H9 (cell line): ENCODE measurements at regions not wholly inside any gene's neighbourhood (a gene's known extent, or its start where the extent isn't known, plus 50 kb on each side); places are given as distances from the start of the nearest gene placed in this dataset.

Source experiments
- DNase-seq: peaks from one replicate; pipeline ENCODE4 v3.0.0-alpha.2; 2017
- H2AFZ ChIP-seq: one replicate; pipeline ENCODE4 v1.6.1; 2013; ENCODE audit warnings: mild to moderate bottlenecking, low read length, control low read depth, moderate library complexity
- H2AK5ac ChIP-seq: 2 replicates; pipeline ENCODE4 v1.6.1; 2013; ENCODE audit warnings: low read length, control low read depth, mixed read lengths; ENCODE audit not compliant: insufficient read length
- H2BK120ac ChIP-seq: one replicate; pipeline ENCODE4 v1.6.1; 2013; ENCODE audit warnings: low read depth, mild to moderate bottlenecking, low read length, control low read depth, inconsistent platforms; ENCODE audit not compliant: poor library complexity, severe bottlenecking
- H2BK12ac ChIP-seq: 2 replicates; pipeline ENCODE4 v1.6.1; 2013; ENCODE audit warnings: low read length, control low read depth, mixed read lengths, low read depth; ENCODE audit not compliant: insufficient read length
- H2BK15ac ChIP-seq: 2 replicates; pipeline ENCODE4 v1.6.1; 2013; ENCODE audit warnings: low read depth, low read length, control low read depth
- H2BK20ac ChIP-seq: one replicate; pipeline ENCODE4 v1.6.1; 2013; ENCODE audit warnings: low read depth, mild to moderate bottlenecking, low read length, control low read depth, inconsistent platforms; ENCODE audit not compliant: poor library complexity, severe bottlenecking
- H2BK5ac ChIP-seq: 2 replicates; pipeline ENCODE4 v1.6.1; 2013; ENCODE audit warnings: low read length, control low read depth, mixed read lengths; ENCODE audit not compliant: insufficient read length
- H3K14ac ChIP-seq: 2 replicates; pipeline ENCODE4 v1.6.1; 2013; ENCODE audit warnings: low read length, control low read depth; ENCODE audit not compliant: insufficient read depth
- H3K18ac ChIP-seq: 2 replicates; pipeline ENCODE4 v1.6.1; 2013; ENCODE audit warnings: low read depth, mild to moderate bottlenecking, mixed read lengths, low read length, control low read depth; ENCODE audit not compliant: insufficient read length
- H3K23ac ChIP-seq: 2 replicates; pipeline ENCODE4 v1.6.1; 2013; ENCODE audit warnings: low read length, control low read depth, mixed read lengths, low read depth; ENCODE audit not compliant: insufficient read length
- H3K23me2 ChIP-seq: 2 replicates; pipeline ENCODE4 v1.6.1; 2013; ENCODE audit warnings: low read depth, mild to moderate bottlenecking, mixed read lengths, low read length, control low read depth; ENCODE audit not compliant: insufficient read length, poor library complexity, severe bottlenecking
- H3K27ac ChIP-seq: 2 replicates; pipeline ENCODE4 v1.5.1; 2013; ENCODE audit warnings: low read length, control low read depth, mixed read lengths, low read depth; ENCODE audit not compliant: insufficient read length
- H3K27me3 ChIP-seq: 2 replicates; pipeline ENCODE4 v1.6.1; 2013; ENCODE audit warnings: low read length, control low read depth, inconsistent platforms; ENCODE audit not compliant: insufficient read depth
- H3K4ac ChIP-seq: 2 replicates; pipeline ENCODE4 v1.6.1; 2013; ENCODE audit warnings: low read depth, mild to moderate bottlenecking, control low read depth, inconsistent platforms, low read length, moderate library complexity
- H3K4me1 ChIP-seq: 2 replicates; pipeline ENCODE4 v1.6.1; 2013; ENCODE audit warnings: low read length, control low read depth, inconsistent platforms; ENCODE audit not compliant: insufficient read depth
- H3K4me2 ChIP-seq: 2 replicates; pipeline ENCODE4 v1.6.1; 2013; ENCODE audit warnings: low read length, control low read depth, mixed read lengths; ENCODE audit not compliant: insufficient read length, insufficient read depth
- H3K56ac ChIP-seq: 2 replicates; pipeline ENCODE4 v1.6.1; 2013; ENCODE audit warnings: low read depth, mild to moderate bottlenecking, mixed read lengths, low read length, control low read depth; ENCODE audit not compliant: insufficient read length
- H3K79me1 ChIP-seq: 2 replicates; pipeline ENCODE4 v1.6.1; 2013; ENCODE audit warnings: low read depth, mild to moderate bottlenecking, moderate library complexity, low read length, control low read depth, inconsistent platforms; ENCODE audit not compliant: insufficient read depth, poor library complexity, severe bottlenecking
- H3K79me2 ChIP-seq: 2 replicates; pipeline ENCODE4 v1.6.1; 2013; ENCODE audit warnings: low read length, control low read depth, inconsistent platforms; ENCODE audit not compliant: insufficient read depth
- H3K9ac ChIP-seq: 2 replicates; pipeline ENCODE4 v1.6.1; 2013; ENCODE audit warnings: low read length, control low read depth, mixed read lengths; ENCODE audit not compliant: insufficient read length; ENCODE audit errors: extremely low read depth
- H3K9me3 ChIP-seq: one replicate; pipeline ENCODE4 v1.6.1; 2013; ENCODE audit warnings: low read depth, low read length, inconsistent platforms; ENCODE audit not compliant: control insufficient read depth
- H3T11ph ChIP-seq: one replicate; pipeline ENCODE4 v1.6.1; 2013; ENCODE audit warnings: mild to moderate bottlenecking, low read length, control low read depth, inconsistent platforms
- H4K20me1 ChIP-seq: one replicate; pipeline ENCODE4 v1.6.1; 2013; ENCODE audit not compliant: control insufficient read depth, insufficient read length, insufficient read depth
- H4K5ac ChIP-seq: 2 replicates; pipeline ENCODE4 v1.6.1; 2013; ENCODE audit warnings: low read depth, mild to moderate bottlenecking, mixed read lengths, low read length, control low read depth; ENCODE audit not compliant: insufficient read length
- H4K8ac ChIP-seq: replicated peaks from 2 replicates; pipeline ENCODE4 v1.6.1; 2013; ENCODE audit warnings: low read length, control low read depth, mixed read lengths, low read depth; ENCODE audit not compliant: insufficient read length
- H4K91ac ChIP-seq: 2 replicates; pipeline ENCODE4 v1.6.1; 2013; ENCODE audit warnings: low read depth, mild to moderate bottlenecking, moderate library complexity, mixed read lengths, low read length, control low read depth; ENCODE audit not compliant: insufficient read length
- H3K27ac Mint-ChIP-seq, 3 experiments: 2 replicates in 2 of 3; 3 replicates in 1 of 3; pipeline ENCODE4 v1.8.0; 2020 to 2021; ENCODE audit warnings: mixed read lengths in 3 of 3, mild to moderate bottlenecking in 1 of 3, moderate library complexity in 1 of 3
- H3K27me3 Mint-ChIP-seq: 2 replicates; pipeline ENCODE4 v1.8.0; 2021; ENCODE audit warnings: low read depth, mild to moderate bottlenecking, moderate library complexity, mixed read lengths
- H3K36me3 Mint-ChIP-seq, 3 experiments: 2 replicates in 2 of 3; 3 replicates in 1 of 3; pipeline ENCODE4 v1.8.0; 2020 to 2021; ENCODE audit warnings: low read depth in 3 of 3, mixed read lengths in 3 of 3; ENCODE audit not compliant: insufficient read depth in 1 of 3
- H3K4me1 Mint-ChIP-seq, 2 experiments: 2 replicates each; pipeline ENCODE4 v1.8.0; 2020; ENCODE audit warnings: mixed read lengths in 2 of 2
- H3K4me3 Mint-ChIP-seq, 2 experiments: 2 replicates in 1 of 2; 3 replicates in 1 of 2; pipeline ENCODE4 v1.8.0; 2020 to 2021; ENCODE audit warnings: mild to moderate bottlenecking in 2 of 2, mixed read lengths in 2 of 2, moderate library complexity in 1 of 2
- H3K9me3 Mint-ChIP-seq, 2 experiments: 2 replicates in 1 of 2; 3 replicates in 1 of 2; pipeline ENCODE4 v1.8.0; 2020; ENCODE audit warnings: mild to moderate bottlenecking in 2 of 2, mixed read lengths in 2 of 2, moderate library complexity in 1 of 2
- CTCF ChIP-seq: fragments of 200-600 bp; sonication (generic); conservative IDR thresholded peaks from 3 replicates; pipeline ENCODE4 v1.8.0; 2021; ENCODE audit warnings: antibody characterized with exemption, mild to moderate bottlenecking
- WGBS: extraction: QIAGEN DNeasy Blood & Tissue Kit; methylation state at CpG from one replicate; pipeline ENCODE4 v1.1.7; 2013; ENCODE audit warnings: missing lambda C conversion rate, low lambda C conversion rate, mixed read lengths; ENCODE audit not compliant: insufficient read length; ENCODE audit errors: extremely low coverage; 5-methylcytosine and 5-hydroxymethylcytosine counted together

GRCh38 chrX:42710452-42710851 lies 67.5 kb downstream of the PPP1R2C start:
- H4K5ac ChIP-seq = no peak overlapping the region
- H3K79me2 ChIP-seq = no peaks in the 10 kb centered on the region
- H3K4me2 ChIP-seq = no peak overlapping the region
- H3K23ac ChIP-seq = no peak overlapping the region
- peak overlapping the region; percentile 62 for H2BK12ac ChIP-seq
- H3K56ac ChIP-seq = no peak overlapping the region
- no peak overlapping the region for H3K18ac ChIP-seq
- H3K27ac ChIP-seq = no peak overlapping the region
- Mint-ChIP-seq H3K4me3 (no peak overlapping the region), H3K27me3 (peaks cover 2% of the 10 kb centered on the region), H3K27ac (no peak overlapping the region), H3K9me3 (peaks cover 0 to 28% of the 10 kb centered on the region in 2 experiments; a peak in 3 of 5 replicates), H3K36me3 (peaks cover 0 to 2% (median 0%) of the 10 kb centered on the region in 3 experiments; a peak in 1 of 7 replicates), H3K4me1 (peaks cover 3 to 5% of the 10 kb centered on the region in 2 experiments; a peak in 3 of 4 replicates)
- no peak overlapping the region for H2BK20ac ChIP-seq
- no peaks in the 10 kb centered on the region for H3K4me1 ChIP-seq
- no peak for DNase-seq
- H2AK5ac ChIP-seq = no peak overlapping the region
- H3K23me2 ChIP-seq = no peaks in the 10 kb centered on the region
- H3K9me3 ChIP-seq = no peaks in the 10 kb centered on the region
- H3K79me1 ChIP-seq = no peaks in the 10 kb centered on the region
- no peak overlapping the region for H2BK5ac ChIP-seq
- no peaks in the 10 kb centered on the region for H3K27me3 ChIP-seq
- no peak overlapping the region for H4K91ac ChIP-seq
- no peak overlapping the region for H2BK15ac ChIP-seq
- TF ChIP-seq CTCF = no peak
- no peak overlapping the region for H2BK120ac ChIP-seq
- no peaks in the 10 kb centered on the region for H4K20me1 ChIP-seq
- H3K14ac ChIP-seq = no peak overlapping the region
- no CpG with 5 or more reads among the region's 2 CpGs for WGBS
- H2AFZ ChIP-seq = no peak overlapping the region
- no peak overlapping the region for H3K9ac ChIP-seq
- no peak overlapping the region for H3K4ac ChIP-seq
- H4K8ac ChIP-seq = no peak overlapping the region
- H3T11ph ChIP-seq = no peak overlapping the region
